HG03280 (cell line): ENCODE measurements at regions not wholly inside any gene's neighbourhood (a gene's known extent, or its start where the extent isn't known, plus 50 kb on each side); places are given as distances from the start of the nearest gene placed in this dataset.
"Not testable (repeated sequence)": the region's sequence is repeated elsewhere in the genome, so short reads cannot be mapped to it uniquely, and the experiment has no call there.

Source experiments
- ATAC-seq: cut with Tn5 transposase; IDR thresholded peaks from one replicate; pipeline ENCODE4 v1.9.1; 2021; ENCODE audit warnings: mild to moderate bottlenecking, moderate library complexity; ENCODE audit not compliant: unreplicated experiment

GRCh38 chr1:213324859-213325258, 273.8 kb downstream of the RPS6KC1 start:
- no peak for ATAC-seq

GRCh38 chr1:213325482-213325881, 274.4 kb downstream of the RPS6KC1 start:
- ATAC-seq, result no peak

- ATAC-seq, result no peak
Measured at GRCh38 chr1:213326281-213327016, 275.4 kb downstream of the RPS6KC1 start.

DNA sequence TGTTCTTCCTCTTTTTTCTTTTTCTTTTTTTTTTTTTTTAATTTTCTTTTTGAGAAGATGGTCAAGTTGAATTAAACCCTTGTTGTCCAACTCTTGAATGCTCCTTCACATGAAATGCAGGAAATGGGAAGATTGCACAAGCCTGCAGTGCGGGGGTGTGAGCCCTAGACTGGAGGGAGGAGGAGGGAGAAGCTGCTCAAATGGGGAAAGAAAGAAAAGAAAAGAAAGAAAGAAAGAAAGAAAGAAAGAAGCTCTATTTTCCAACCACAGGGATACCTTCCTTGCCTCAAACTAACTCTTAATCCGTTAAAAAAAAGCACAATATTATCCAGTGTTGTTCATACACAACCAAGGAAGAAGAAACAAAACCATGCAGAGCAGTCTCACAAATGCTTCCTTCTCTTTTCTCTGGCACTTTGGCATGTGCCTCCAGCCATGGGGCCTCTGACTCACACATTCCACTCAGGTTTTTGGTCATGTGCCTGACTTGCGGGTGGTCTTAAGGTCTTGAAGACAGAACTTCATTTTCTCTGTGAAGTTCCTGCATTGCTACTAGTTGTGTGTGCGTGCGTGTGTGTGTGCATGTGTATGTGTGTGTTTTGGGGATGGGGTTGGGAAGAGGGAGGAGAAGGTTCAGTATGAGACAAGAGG, 276.1 kb downstream of the RPS6KC1 start:
- ATAC-seq, result no peak

DNA sequence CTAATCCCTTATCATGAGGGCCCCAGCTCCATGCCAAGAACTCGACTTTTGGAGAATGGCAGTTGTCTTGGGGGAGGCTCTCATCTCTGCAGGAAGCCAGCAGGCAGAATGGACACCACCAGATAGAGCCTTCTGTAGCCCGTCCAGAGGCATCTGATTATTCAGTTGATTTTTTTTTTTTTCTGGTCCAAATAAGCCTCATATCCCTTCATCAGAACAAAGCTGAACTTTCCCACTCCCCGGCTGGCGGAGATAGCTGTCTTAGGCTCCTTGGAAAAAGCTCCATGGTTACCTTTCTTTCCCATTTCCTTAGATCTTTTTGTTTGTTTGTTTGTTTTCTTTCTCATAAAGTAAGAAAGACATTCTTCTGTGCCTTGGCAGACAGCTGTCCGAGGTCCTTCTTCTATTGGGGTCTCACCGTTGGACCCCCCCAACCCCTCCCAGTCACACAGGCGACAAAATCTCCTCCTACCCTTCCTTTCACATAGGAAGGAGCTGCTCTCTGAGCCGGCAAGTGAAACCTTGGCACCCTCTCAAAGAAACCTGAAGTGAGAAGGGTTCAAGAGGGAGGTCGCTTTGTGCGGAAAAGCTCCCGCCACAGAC, 278.5 kb downstream of the RPS6KC1 start:
- ATAC-seq, result no peak

DNA sequence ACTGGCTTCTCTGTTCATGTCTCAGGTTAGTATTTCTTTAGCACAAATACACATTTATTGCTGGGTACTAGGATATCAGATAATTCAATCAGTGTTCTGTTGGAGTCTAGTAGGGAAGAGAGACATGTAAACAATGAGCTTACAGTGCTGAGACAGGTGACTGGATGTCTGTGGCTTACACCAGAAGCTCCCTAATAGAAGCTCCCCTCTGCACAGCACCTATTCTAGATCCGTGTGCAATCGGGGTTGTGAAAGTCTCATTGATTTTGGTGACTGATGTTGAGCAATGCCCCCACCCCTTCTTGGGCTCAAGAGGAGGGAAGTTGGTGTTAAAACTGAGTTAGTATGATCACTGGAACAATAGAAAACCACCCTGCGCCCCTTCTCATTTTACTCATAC, 279.2 kb downstream of the RPS6KC1 start:
- no peak for ATAC-seq

GRCh38 chr1:213331631-213332175, 280.7 kb downstream of the RPS6KC1 start:
- ATAC-seq, result no peak

GRCh38 chr1:213332491-213332890, 281.4 kb downstream of the RPS6KC1 start:
- ATAC-seq, result no peak

GRCh38 chr1:213333121-213333520, 282.1 kb downstream of the RPS6KC1 start:
- no peak for ATAC-seq

- no peak for ATAC-seq
Measured at GRCh38 chr1:213335084-213335483, 284.0 kb downstream of the RPS6KC1 start.

GRCh38 chr1:213337025-213337678, 286.1 kb downstream of the RPS6KC1 start:
- no peak for ATAC-seq

- no peak for ATAC-seq
Measured at GRCh38 chr1:213340593-213340992, 289.6 kb downstream of the RPS6KC1 start.

DNA sequence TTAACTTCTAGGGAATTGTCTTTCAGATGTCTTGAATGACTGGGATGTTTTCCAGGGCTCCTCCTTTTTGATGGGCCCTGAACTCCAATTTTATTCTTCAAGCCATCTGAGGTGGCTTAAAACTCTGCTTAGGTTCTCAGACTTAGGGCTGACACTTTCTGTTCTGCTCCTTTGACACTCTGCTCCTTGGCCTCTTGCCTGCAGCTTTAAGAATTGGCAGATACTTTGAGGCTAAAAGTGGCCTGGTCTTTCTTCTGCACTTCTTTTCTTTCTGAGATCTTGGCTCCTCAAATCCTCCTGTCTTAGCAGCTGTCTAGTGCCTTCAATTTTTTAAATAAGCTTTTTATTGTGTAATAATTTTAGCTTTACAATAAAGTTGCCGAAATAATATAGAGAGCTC, 294.6 kb downstream of the RPS6KC1 start:
- no peak for ATAC-seq

GRCh38 chr1:213357403-213357802, 306.4 kb downstream of the RPS6KC1 start:
- no peak for ATAC-seq

- ATAC-seq, result not testable (repeated sequence)
Measured at GRCh38 chr1:213358368-213358767, 307.3 kb downstream of the RPS6KC1 start.

- ATAC-seq, result no peak
Measured at GRCh38 chr1:213362598-213362997, 311.6 kb downstream of the RPS6KC1 start.

DNA sequence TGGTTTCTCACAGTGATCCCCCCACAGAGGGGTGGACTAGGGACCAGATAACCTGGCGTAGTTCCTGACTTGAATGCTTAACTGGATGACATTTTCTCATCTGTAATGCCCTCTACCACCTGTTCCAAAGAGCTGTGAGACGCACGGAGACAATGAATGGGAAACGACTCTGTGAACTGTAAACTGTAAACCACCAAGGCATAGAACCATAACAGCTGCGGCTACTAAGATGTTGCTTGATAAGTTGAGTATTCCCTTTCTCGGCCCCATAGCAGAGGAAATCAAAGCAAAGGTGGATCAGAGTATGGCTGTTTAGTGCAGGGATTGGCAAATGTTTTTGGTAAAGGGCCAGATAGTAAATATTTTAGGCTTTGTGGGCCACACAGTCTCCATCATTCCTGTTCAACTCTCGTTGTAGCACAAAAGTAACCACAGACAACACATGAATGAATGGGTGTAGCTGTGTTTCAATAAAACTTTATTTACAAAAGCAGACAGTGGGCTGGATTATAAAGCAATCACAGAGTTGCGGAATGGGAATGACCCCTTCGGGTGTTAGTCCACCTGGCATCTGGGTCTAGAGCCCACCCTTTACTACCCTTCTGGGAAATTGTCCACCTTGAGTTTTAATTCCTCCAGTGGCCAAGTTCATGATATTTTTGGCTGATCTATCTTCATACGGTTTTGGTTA, 315.2 kb downstream of the RPS6KC1 start:
- no peak for ATAC-seq

DNA sequence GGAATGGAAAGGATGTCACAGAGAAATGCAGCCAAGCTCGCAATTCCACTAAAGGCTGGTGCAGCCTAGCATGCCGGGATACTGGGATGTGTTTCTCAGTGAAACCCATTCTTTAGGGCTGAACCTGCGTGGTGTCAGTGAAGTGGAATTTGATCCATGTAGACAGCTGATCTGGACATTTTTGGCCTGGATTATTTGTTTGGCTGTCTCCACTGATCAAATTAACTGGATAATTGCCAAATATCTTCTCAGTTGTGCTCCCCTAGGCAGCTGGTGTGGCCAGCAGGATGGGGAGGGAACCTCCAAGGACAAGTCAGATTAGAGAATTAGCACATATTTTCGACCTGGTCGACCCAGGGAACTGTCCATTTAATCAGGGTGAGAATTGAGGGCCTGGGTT, 318.4 kb downstream of the RPS6KC1 start:
- no peak for ATAC-seq

DNA sequence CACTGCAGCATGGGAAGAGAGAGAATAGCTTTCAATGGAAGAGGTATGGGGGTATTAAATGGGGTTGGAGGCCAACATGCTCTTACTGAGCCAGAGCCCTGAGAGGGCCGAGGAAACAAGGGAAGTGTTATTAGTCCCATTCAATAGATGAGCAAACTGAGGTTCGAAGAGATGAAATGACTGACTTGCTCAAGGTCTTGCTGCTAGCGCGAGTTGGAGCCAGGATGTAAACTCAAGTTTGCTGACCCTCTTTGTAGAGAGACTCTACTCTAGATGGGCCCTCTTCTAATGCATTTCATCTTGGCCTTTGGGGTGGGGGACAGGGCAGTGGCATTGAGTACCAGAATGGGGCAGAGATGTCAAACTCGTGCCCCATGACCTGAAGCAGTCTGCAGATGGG, 319.5 kb downstream of the RPS6KC1 start:
- no peak for ATAC-seq

- ATAC-seq, result no peak
Measured at GRCh38 chr1:213371525-213371846, 320.4 kb downstream of the RPS6KC1 start.
